DOHH2 (cell line): ENCODE measurements at regions not wholly inside any gene's neighbourhood (a gene's known extent, or its start where the extent isn't known, plus 50 kb on each side); places are given as distances from the start of the nearest gene placed in this dataset.

ENCODE experiments used
- CTCF ChIP-seq: fragments of 200-600 bp; sonication (generic); IDR thresholded peaks from one replicate; pipeline ENCODE4 v1.5.1; 2014; ENCODE audit warnings: antibody characterized with exemption, mild to moderate bottlenecking, low read depth, low read length; ENCODE audit not compliant: poor library complexity, severe bottlenecking
- EZH2phosphoT487 ChIP-seq: fragments of 200-600 bp; sonication (generic); IDR thresholded peaks from 2 replicates; pipeline ENCODE4 v1.6.1; 2017; ENCODE audit warnings: borderline replicate concordance, mild to moderate bottlenecking, antibody characterized with exemption, low read length, moderate library complexity, mixed read lengths

DNA sequence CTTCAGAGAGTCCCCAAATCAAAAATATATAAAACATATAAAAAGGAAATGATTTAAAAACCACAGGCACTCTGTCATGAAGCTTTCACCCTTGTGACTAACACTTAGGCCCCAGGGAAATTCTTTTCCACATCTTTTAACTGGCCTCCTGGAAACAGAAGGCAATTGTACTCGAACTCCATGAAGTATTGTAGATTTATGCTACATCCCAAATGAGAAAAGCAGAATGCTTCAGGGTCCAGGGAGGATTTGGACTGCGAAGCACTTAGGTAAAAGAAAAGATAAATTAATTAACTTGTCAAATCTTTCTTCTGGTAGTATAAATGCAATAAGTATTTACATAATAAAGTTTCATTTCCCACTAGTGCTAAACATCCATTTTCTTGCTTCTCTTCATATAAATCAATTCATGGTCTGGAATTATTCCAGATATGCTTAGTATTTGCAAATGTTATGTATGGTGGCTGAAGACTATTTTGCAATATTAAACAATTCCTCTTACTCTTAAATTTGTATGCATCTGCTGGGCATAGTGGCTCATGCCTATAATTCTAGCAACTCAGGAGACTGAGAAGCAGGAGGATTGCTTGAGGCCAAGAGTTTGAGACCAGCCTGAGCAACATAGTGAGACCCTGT is 64.9 kb upstream of the ELL2 start:
- no peak for TF ChIP-seq CTCF
- no peak for TF ChIP-seq EZH2phosphoT487
